DND-41 (cell line): ENCODE measurements at regions not wholly inside any gene's neighbourhood (a gene's known extent, or its start where the extent isn't known, plus 50 kb on each side); places are given as distances from the start of the nearest gene placed in this dataset.

ENCODE experiments used
- ATAC-seq: fragments of 200-7000 bp; cut with Tn5 transposase; 3 replicates; pipeline ENCODE4 v1.9.1; 2021; ENCODE audit warnings: low read depth; ENCODE audit not compliant: insufficient read depth
- DNase-seq: peaks from one replicate; pipeline ENCODE4 v3.0.0-alpha.2; 2020
- H2AFZ ChIP-seq: 2 replicates; pipeline ENCODE4 v1.6.0; 2012; ENCODE audit warnings: low read depth, low read length
- H3K27ac ChIP-seq: 2 replicates; pipeline ENCODE4 v1.5.1; 2012; ENCODE audit warnings: low read length, inconsistent platforms
- H3K27me3 ChIP-seq: fragments of 200-600 bp; sonication (generic); 2 replicates; pipeline ENCODE4 v1.6.0; 2012; ENCODE audit warnings: low read length, mild to moderate bottlenecking, inconsistent platforms; ENCODE audit not compliant: insufficient read depth, poor library complexity
- H3K36me3 ChIP-seq: 2 replicates; pipeline ENCODE4 v1.5.1; 2012; ENCODE audit warnings: low read length, inconsistent platforms; ENCODE audit not compliant: insufficient read depth
- H3K4me1 ChIP-seq: 2 replicates; pipeline ENCODE4 v1.5.1; 2012; ENCODE audit warnings: mild to moderate bottlenecking, low read length; ENCODE audit not compliant: insufficient read depth
- H3K4me2 ChIP-seq: 2 replicates; pipeline ENCODE4 v1.6.0; 2012; ENCODE audit warnings: mild to moderate bottlenecking, moderate library complexity, low read length, inconsistent platforms; ENCODE audit not compliant: insufficient read depth
- H3K4me3 ChIP-seq, 2 experiments: fragments of 200-600 bp in 1 of 2; shearing (Covaris generic) in 1 of 2; 2 replicates each; pipeline ENCODE4 v1.5.1; 2012 to 2016; ENCODE audit warnings: inconsistent platforms in 2 of 2, low read length in 2 of 2, mild to moderate bottlenecking in 2 of 2, low read depth in 1 of 2, moderate library complexity in 1 of 2
- H3K79me2 ChIP-seq: 2 replicates; pipeline ENCODE4 v1.6.0; 2012; ENCODE audit warnings: low read length, inconsistent platforms; ENCODE audit not compliant: insufficient read depth
- H3K9ac ChIP-seq: 2 replicates; pipeline ENCODE4 v1.6.0; 2012; ENCODE audit warnings: low read depth, mild to moderate bottlenecking, inconsistent platforms, low read length, moderate library complexity
- H3K9me3 ChIP-seq: 2 replicates; pipeline ENCODE4 v1.5.1; 2012; ENCODE audit warnings: low read length, moderate library complexity, mild to moderate bottlenecking, inconsistent platforms; ENCODE audit not compliant: insufficient read depth, severe bottlenecking
- H4K20me1 ChIP-seq: 2 replicates; pipeline ENCODE4 v1.6.0; 2012; ENCODE audit warnings: low read length; ENCODE audit not compliant: insufficient read depth
- EZH2 ChIP-seq: IDR thresholded peaks from 3 replicates; pipeline ENCODE4 v1.6.1; 2012; ENCODE audit warnings: borderline replicate concordance, low read depth, mild to moderate bottlenecking, moderate library complexity, low read length, inconsistent platforms; ENCODE audit not compliant: severe bottlenecking
- TF ChIP-seq, protein P1 (sequence below): IDR thresholded peaks from 2 replicates; pipeline ENCODE4 v1.5.1; 2012; ENCODE audit warnings: borderline replicate concordance, low read length, moderate library complexity, mild to moderate bottlenecking; ENCODE audit not compliant: poor library complexity, severe bottlenecking; ENCODE audit errors: extremely low read depth

DNA sequence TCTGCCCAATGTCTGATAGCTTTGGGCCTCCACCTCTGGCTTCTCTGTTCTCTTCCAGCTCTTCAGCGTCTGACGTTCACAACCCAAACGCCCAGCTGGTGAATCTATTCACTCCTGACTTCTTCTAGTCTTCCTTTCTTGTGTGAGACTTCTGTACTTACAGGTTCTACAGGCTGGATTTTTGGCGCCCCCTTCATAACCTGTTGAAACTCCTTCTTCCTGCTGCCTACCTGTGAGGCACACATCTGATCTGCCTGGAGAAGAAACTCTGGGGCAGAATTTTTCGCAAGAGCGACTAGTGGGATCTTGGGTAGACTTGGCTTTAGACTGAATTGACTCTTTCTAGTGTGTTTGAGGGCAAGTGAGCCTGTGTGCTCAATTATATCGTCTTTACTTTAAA lies 249.3 kb downstream of the REEP3 start:
- no peak overlapping the region for H3K4me3 ChIP-seq
- ATAC-seq, result no peak
- H3K4me2 ChIP-seq, result no peak overlapping the region
- no peak for TF ChIP-seq EZH2
- TF ChIP-seq, protein P1, sequence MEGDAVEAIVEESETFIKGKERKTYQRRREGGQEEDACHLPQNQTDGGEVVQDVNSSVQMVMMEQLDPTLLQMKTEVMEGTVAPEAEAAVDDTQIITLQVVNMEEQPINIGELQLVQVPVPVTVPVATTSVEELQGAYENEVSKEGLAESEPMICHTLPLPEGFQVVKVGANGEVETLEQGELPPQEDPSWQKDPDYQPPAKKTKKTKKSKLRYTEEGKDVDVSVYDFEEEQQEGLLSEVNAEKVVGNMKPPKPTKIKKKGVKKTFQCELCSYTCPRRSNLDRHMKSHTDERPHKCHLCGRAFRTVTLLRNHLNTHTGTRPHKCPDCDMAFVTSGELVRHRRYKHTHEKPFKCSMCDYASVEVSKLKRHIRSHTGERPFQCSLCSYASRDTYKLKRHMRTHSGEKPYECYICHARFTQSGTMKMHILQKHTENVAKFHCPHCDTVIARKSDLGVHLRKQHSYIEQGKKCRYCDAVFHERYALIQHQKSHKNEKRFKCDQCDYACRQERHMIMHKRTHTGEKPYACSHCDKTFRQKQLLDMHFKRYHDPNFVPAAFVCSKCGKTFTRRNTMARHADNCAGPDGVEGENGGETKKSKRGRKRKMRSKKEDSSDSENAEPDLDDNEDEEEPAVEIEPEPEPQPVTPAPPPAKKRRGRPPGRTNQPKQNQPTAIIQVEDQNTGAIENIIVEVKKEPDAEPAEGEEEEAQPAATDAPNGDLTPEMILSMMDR, result no peak
- H2AFZ ChIP-seq, result no peak overlapping the region
- no peaks in the 10 kb centered on the region for H3K79me2 ChIP-seq
- no peaks in the 10 kb centered on the region for H3K9me3 ChIP-seq
- no peak overlapping the region for H3K27ac ChIP-seq
- no peak overlapping the region for H3K9ac ChIP-seq
- no peaks in the 10 kb centered on the region for H4K20me1 ChIP-seq
- no peaks in the 10 kb centered on the region for H3K36me3 ChIP-seq
- H3K27me3 ChIP-seq, result peaks cover 7% of the 10 kb centered on the region
- no peaks in the 10 kb centered on the region for H3K4me1 ChIP-seq
- DNase-seq, result no peak

DNA sequence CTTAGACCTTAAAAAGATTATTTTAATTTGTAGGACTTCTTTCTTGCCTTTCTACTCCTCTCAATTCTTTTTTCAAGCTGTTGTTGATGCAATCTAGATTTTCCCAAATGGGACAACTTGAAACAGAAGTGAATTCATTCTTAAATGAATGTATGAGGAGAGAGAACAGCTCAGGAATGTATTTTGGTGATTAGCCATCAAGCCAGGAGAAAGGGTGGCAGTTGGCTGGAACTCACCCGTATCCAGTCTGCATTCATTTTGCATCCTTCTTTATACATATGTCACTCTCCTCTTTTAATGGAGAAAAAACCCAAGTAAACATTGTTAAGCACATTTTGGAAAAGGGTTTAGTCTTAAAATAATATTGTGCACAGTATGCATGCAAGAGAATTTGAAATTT lies 251.3 kb downstream of the REEP3 start:
- Histone ChIP-seq H2AFZ (no peak overlapping the region), H3K4me1 (no peaks in the 10 kb centered on the region), H3K79me2 (no peaks in the 10 kb centered on the region), H3K9me3 (no peaks in the 10 kb centered on the region), H3K9ac (no peak overlapping the region), H3K36me3 (no peaks in the 10 kb centered on the region), H3K4me3 (no peak overlapping the region), H3K27ac (no peak overlapping the region), H4K20me1 (no peaks in the 10 kb centered on the region), H3K4me2 (no peak overlapping the region), H3K27me3 (peaks cover 7% of the 10 kb centered on the region)
- TF ChIP-seq EZH2, result no peak
- TF ChIP-seq, protein P1, result no peak
- ATAC-seq, result no peak
- no peak for DNase-seq

DNA sequence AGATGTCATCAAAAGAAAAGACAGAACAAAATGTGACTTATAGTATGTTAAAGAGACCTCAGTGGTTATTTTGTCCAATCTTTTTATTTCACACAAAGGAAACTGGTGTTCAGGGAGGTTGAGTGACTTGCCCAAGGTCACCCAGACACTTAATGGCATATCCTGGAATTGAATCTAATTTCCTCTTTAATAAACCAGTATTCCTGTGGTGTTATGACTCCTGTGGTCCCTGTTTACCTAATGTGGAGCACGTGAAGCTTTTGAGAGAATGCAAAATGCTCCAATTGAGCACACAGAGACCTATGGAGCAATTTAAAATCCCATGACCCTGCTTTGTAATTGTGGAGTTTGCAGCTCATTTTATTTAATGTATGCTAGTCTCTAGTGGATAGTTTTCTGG lies 251.9 kb downstream of the REEP3 start:
- no peak for ATAC-seq
- Histone ChIP-seq H3K27ac (no peak overlapping the region), H3K4me3 (no peak overlapping the region), H3K9me3 (no peaks in the 10 kb centered on the region), H3K9ac (no peak overlapping the region), H3K79me2 (no peaks in the 10 kb centered on the region), H3K36me3 (no peaks in the 10 kb centered on the region), H3K4me1 (no peaks in the 10 kb centered on the region), H3K4me2 (no peak overlapping the region), H3K27me3 (peaks cover 7% of the 10 kb centered on the region), H2AFZ (no peak overlapping the region), H4K20me1 (no peaks in the 10 kb centered on the region)
- DNase-seq, result no peak
- TF ChIP-seq, protein P1, result no peak
- no peak for TF ChIP-seq EZH2

DNA sequence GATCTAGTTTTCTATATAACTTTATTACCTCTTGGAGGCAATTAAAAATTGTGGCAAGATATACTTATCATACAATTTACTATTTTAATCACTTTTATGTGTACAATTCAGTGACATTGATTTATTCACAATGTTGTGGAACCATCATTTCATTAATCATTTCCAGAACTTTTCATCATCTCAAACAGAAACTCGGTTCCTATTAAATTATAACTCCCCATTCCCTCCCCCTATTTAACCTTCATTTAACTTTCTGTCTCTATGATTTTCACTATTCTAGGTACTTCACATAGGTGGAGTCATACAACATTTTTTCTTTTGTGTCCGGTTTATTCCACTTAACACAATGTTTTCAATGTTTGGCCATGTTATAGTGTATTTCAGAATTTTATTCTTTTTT lies 252.8 kb downstream of the REEP3 start:
- no peak overlapping the region for H3K4me3 ChIP-seq
- no peaks in the 10 kb centered on the region for H3K36me3 ChIP-seq
- H4K20me1 ChIP-seq, result no peaks in the 10 kb centered on the region
- no peak overlapping the region for H3K27ac ChIP-seq
- no peaks in the 10 kb centered on the region for H3K9me3 ChIP-seq
- ATAC-seq (no peak), DNase-seq (no peak)
- H3K4me1 ChIP-seq, result no peaks in the 10 kb centered on the region
- TF ChIP-seq EZH2, result no peak
- TF ChIP-seq, protein P1, result no peak
- H3K4me2 ChIP-seq, result no peak overlapping the region
- peaks cover 7% of the 10 kb centered on the region for H3K27me3 ChIP-seq
- H2AFZ ChIP-seq, result no peak overlapping the region
- no peaks in the 10 kb centered on the region for H3K79me2 ChIP-seq
- H3K9ac ChIP-seq, result no peak overlapping the region
